Heart left ventricle (tissue), 13 donors: ENCODE measurements at regions not wholly inside any gene's neighbourhood (a gene's known extent, or its start where the extent isn't known, plus 50 kb on each side); places are given as distances from the start of the nearest gene placed in this dataset.

Source experiments
- CTCF ChIP-seq, 12 donors: fragments of 200-600 bp; sonication (generic) in 4 of 12; IDR thresholded peaks; one replicate each; pipeline versions ENCODE4 v1.5.0 to v1.8.0; 2018 to 2022; ENCODE audit warnings: antibody characterized with exemption in 12 of 12, mild to moderate bottlenecking in 5 of 12
- POLR2A ChIP-seq, 2 donors: fragments of 450-650 bp; IDR thresholded peaks; one replicate each; pipeline ENCODE4 v1.6.1; 2017; ENCODE audit warnings: antibody characterized with exemption in 2 of 2, mild to moderate bottlenecking in 2 of 2, moderate library complexity in 2 of 2
- donor health status: ischemic (EF 13 %, LVEDD 7.1; RV severe dilation, severe dysfunction).
- donor health status: DM: no; HTN: yes; CAD: no.
- donor health status: DM: no; HTN: no; CAD: no.
- donor health status: ischemic (EF 25% LVEDD 6.9; RV normal size, moderate dysfunction).
- donor health status: ischemic (EF 25% LVEDD 5.7; RV mildly dilated, moderate dysfunction).
- donor health status: ischemic (EF 35%, LVEDD 5.7; RV mildly dilated, moderate dysfunction).
- donor health status: nonischemic (EF 11% LVEDD 7.7; RV severe dilation, severe dysfunction).
- donor health status: DM: yes; HTN: yes; CAD: no.
- donor health status: PGD.
- donor health status: ischemic (EF 29% LVEDD 5.4; RV normal size, mild dysfunction).
- donor health status: nonischemic (EF 23%, LVEDD 6.1; RV moderate dilation, normal function).

- TF ChIP-seq CTCF (IDR thresholded peaks at IDR 0.05) (no peak), POLR2A (IDR thresholded peaks at IDR 0.05) (no peak)
Measured at GRCh38 chr4:35189988-35190613, 1054.2 kb downstream of the ARAP2 start.
